Upper lobe of left lung (tissue), 6 donors: ENCODE measurements at regions not wholly inside any gene's neighbourhood (a gene's known extent, or its start where the extent isn't known, plus 50 kb on each side); places are given as distances from the start of the nearest gene placed in this dataset.

Experiments
- ATAC-seq, 2 donors: fragments of 200-7000 bp; cut with Tn5 transposase; one replicate each; pipeline ENCODE4 v1.9.1; 2022; ENCODE audit warnings: mild to moderate bottlenecking in 2 of 2, moderate library complexity in 2 of 2; ENCODE audit not compliant: low FRiP score in 2 of 2
- DNase-seq, 2 donors: peaks; one replicate each; pipeline ENCODE4 v3.0.0-alpha.2; 2019 to 2020
- H3K27ac ChIP-seq, 4 donors: fragments of 200-600 bp; sonication (generic); one replicate each; pipeline ENCODE4 v1.5.1; 2016 to 2019
- H3K27me3 ChIP-seq, 4 donors: fragments of 200-600 bp; sonication (generic); one replicate each; pipeline ENCODE4 v1.5.1; 2017 to 2019
- H3K36me3 ChIP-seq, 4 donors: fragments of 200-600 bp; sonication (generic); one replicate each; pipeline ENCODE4 v1.5.1; 2016 to 2019
- H3K4me1 ChIP-seq, 4 donors: fragments of 200-600 bp; sonication (generic); one replicate each; pipeline ENCODE4 v1.5.1; 2018 to 2019
- H3K4me3 ChIP-seq, 4 donors: fragments of 200-600 bp; sonication (generic); one replicate each; pipeline ENCODE4 v1.5.1; 2017 to 2019; ENCODE audit warnings: mild to moderate bottlenecking in 2 of 4, moderate library complexity in 1 of 4
- H3K9me3 ChIP-seq, 4 donors: fragments of 200-600 bp; sonication (generic); one replicate each; pipeline ENCODE4 v1.5.1; 2018 to 2019
- CTCF ChIP-seq, 6 experiments: fragments of 450-650 bp in 4 of 6; fragments of 200-600 bp in 2 of 6; sonication (generic) in 2 of 6; IDR thresholded peaks; one replicate each; pipeline ENCODE4 v1.5.1; 2016 to 2019; ENCODE audit warnings: antibody characterized with exemption in 6 of 6
- EP300 ChIP-seq, 4 donors: sonication (generic); formaldehyde crosslinking; IDR thresholded peaks; one replicate each; pipeline ENCODE4 v1.5.1; 2017; ENCODE audit warnings: antibody characterized with exemption in 4 of 4, control low read depth in 2 of 4
- POLR2A ChIP-seq, 4 donors: fragments of 450-650 bp; IDR thresholded peaks; one replicate each; pipeline ENCODE4 v1.5.1; 2016 to 2017; ENCODE audit warnings: antibody characterized with exemption in 4 of 4, mild to moderate bottlenecking in 2 of 4
- POLR2AphosphoS5 ChIP-seq, 2 donors: sonication (generic); formaldehyde crosslinking; IDR thresholded peaks; one replicate each; pipeline ENCODE4 v1.5.1; 2017; ENCODE audit warnings: antibody characterized with exemption in 2 of 2
- WGBS, 2 donors: methylation state at CpG; one replicate each; pipeline ENCODE4 v1.1.5; 2017 to 2018; 5-methylcytosine and 5-hydroxymethylcytosine counted together
- donor health status: DM: no; HTN: no; CAD: no; lungs with moderate emphysema.
- donor health status: DM: no; HTN: yes; CAD: no; lungs with severe emphysema.

- Histone ChIP-seq H3K9me3 (no peaks in the 10 kb centered on the region), H3K36me3 (no peaks in the 10 kb centered on the region), H3K27ac (no peak overlapping the region), H3K4me3 (no peak overlapping the region), H3K27me3 (no peaks in the 10 kb centered on the region), H3K4me1 (no peaks in the 10 kb centered on the region)
- TF ChIP-seq POLR2A (IDR thresholded peaks at IDR 0.05) (no peak), POLR2AphosphoS5 (IDR thresholded peaks at IDR 0.05) (no peak), CTCF (IDR thresholded peaks at IDR 0.05) (no peak), EP300 (IDR thresholded peaks at IDR 0.05) (no peak)
- ATAC-seq (no peak), DNase-seq (no peak)
- WGBS, 2 donors = 85 to 86% methylated on average over 19 to 21 of the region's 21 CpGs
Observed at GRCh38 chr20:61126369-61127195, 125.5 kb upstream of the CDH4 start.

- ATAC-seq (peak in 1 of 2 donors; percentile 87), DNase-seq (peak in 1 of 2 donors; percentile 50)
- TF ChIP-seq POLR2AphosphoS5 (IDR thresholded peaks at IDR 0.05) (no peak), EP300 (IDR thresholded peaks at IDR 0.05) (no peak), POLR2A (IDR thresholded peaks at IDR 0.05) (no peak), CTCF (IDR thresholded peaks at IDR 0.05) (no peak)
- no peak overlapping the region for H3K27ac ChIP-seq
- WGBS, 2 donors = 81% methylated on average over 12 of the region's 12 CpGs
- no peaks in the 10 kb centered on the region for H3K4me1 ChIP-seq
- no peak overlapping the region for H3K4me3 ChIP-seq
- no peaks in the 10 kb centered on the region for H3K27me3 ChIP-seq
- no peaks in the 10 kb centered on the region for H3K36me3 ChIP-seq
- no peaks in the 10 kb centered on the region for H3K9me3 ChIP-seq
Observed at GRCh38 chr20:61127311-61128039, 124.6 kb upstream of the CDH4 start.

GRCh38 chr20:61128701-61129269, 123.3 kb upstream of the CDH4 start:
- TF ChIP-seq CTCF (IDR thresholded peaks at IDR 0.05) (no peak), POLR2A (IDR thresholded peaks at IDR 0.05) (no peak), POLR2AphosphoS5 (IDR thresholded peaks at IDR 0.05) (no peak), EP300 (IDR thresholded peaks at IDR 0.05) (no peak)
- Histone ChIP-seq H3K27me3 (no peaks in the 10 kb centered on the region), H3K36me3 (no peaks in the 10 kb centered on the region), H3K27ac (no peak overlapping the region), H3K4me3 (no peak overlapping the region), H3K4me1 (no peaks in the 10 kb centered on the region), H3K9me3 (no peaks in the 10 kb centered on the region)
- no peak for DNase-seq
- WGBS, 2 donors = 70 to 74% methylated on average over 14 of the region's 14 CpGs
- ATAC-seq = no peak

GRCh38 chr20:61129311-61129710, 122.8 kb upstream of the CDH4 start:
- 40 to 42% methylated on average over 12 of the region's 12 CpGs for WGBS, 2 donors
- H3K36me3 ChIP-seq = no peaks in the 10 kb centered on the region
- TF ChIP-seq POLR2A (IDR thresholded peaks at IDR 0.05) = no peak
- TF ChIP-seq POLR2AphosphoS5 (IDR thresholded peaks at IDR 0.05) = no peak
- TF ChIP-seq EP300 (IDR thresholded peaks at IDR 0.05) = no peak
- TF ChIP-seq CTCF (IDR thresholded peaks at IDR 0.05) = no peak
- H3K27me3 ChIP-seq = no peaks in the 10 kb centered on the region
- no peak overlapping the region for H3K4me3 ChIP-seq
- no peak overlapping the region for H3K27ac ChIP-seq
- DNase-seq (no peak), ATAC-seq (no peak)
- no peaks in the 10 kb centered on the region for H3K9me3 ChIP-seq
- no peaks in the 10 kb centered on the region for H3K4me1 ChIP-seq
